ENCODE measurements at regions not wholly inside any gene's neighbourhood (a gene's known extent, or its start where the extent isn't known, plus 50 kb on each side); places are given as distances from the start of the nearest gene placed in this dataset.

DNA sequence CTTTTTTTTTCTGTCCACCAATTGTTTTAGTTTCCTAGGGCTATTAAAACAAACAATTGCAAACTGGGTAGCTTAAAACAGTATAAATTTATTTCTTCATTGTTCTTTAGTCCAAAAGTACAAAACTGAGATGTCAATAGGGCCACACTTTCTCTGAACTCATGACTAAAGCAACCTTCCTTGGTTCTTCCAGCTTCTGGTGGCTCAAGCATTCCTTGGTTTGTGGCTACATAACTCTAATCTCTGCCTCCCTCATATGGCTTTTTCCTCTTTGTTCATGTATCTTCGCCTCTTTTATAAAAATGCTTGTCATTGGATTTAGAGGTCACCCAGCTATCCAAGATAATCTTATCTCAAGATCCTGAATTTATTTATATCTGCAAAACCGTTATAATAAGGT lies 914.5 kb upstream of the EPHA6 start:
- TF ChIP-seq SMAD3 (CRISPR knock-in tag; IDR thresholded peaks at IDR 0.05; ENCODE audit: borderline replicate concordance): no peak
- TF ChIP-seq, protein P1, sequence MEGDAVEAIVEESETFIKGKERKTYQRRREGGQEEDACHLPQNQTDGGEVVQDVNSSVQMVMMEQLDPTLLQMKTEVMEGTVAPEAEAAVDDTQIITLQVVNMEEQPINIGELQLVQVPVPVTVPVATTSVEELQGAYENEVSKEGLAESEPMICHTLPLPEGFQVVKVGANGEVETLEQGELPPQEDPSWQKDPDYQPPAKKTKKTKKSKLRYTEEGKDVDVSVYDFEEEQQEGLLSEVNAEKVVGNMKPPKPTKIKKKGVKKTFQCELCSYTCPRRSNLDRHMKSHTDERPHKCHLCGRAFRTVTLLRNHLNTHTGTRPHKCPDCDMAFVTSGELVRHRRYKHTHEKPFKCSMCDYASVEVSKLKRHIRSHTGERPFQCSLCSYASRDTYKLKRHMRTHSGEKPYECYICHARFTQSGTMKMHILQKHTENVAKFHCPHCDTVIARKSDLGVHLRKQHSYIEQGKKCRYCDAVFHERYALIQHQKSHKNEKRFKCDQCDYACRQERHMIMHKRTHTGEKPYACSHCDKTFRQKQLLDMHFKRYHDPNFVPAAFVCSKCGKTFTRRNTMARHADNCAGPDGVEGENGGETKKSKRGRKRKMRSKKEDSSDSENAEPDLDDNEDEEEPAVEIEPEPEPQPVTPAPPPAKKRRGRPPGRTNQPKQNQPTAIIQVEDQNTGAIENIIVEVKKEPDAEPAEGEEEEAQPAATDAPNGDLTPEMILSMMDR (IDR thresholded peaks at IDR 0.05): no peak
- TF ChIP-seq TP53 (CRISPR knock-in tag; IDR thresholded peaks at IDR 0.05): no peak
- TF ChIP-seq ZNF416 (CRISPR knock-in tag; IDR thresholded peaks at IDR 0.05): no peak
- TF ChIP-seq FOXP1 (CRISPR knock-in tag; IDR thresholded peaks at IDR 0.05; ENCODE audit: borderline replicate concordance): no peak
- TF ChIP-seq HMGA2 (CRISPR knock-in tag; IDR thresholded peaks at IDR 0.05): no peak
- no peak for TF ChIP-seq ETV6 (CRISPR knock-in tag; IDR thresholded peaks at IDR 0.05)
- no peak for TF ChIP-seq CREM (CRISPR knock-in tag; IDR thresholded peaks at IDR 0.05)
- no peak for TF ChIP-seq NFYB (CRISPR knock-in tag; conservative IDR thresholded peaks at IDR 0.05; ENCODE audit: low read depth)
- TF ChIP-seq, protein P2, sequence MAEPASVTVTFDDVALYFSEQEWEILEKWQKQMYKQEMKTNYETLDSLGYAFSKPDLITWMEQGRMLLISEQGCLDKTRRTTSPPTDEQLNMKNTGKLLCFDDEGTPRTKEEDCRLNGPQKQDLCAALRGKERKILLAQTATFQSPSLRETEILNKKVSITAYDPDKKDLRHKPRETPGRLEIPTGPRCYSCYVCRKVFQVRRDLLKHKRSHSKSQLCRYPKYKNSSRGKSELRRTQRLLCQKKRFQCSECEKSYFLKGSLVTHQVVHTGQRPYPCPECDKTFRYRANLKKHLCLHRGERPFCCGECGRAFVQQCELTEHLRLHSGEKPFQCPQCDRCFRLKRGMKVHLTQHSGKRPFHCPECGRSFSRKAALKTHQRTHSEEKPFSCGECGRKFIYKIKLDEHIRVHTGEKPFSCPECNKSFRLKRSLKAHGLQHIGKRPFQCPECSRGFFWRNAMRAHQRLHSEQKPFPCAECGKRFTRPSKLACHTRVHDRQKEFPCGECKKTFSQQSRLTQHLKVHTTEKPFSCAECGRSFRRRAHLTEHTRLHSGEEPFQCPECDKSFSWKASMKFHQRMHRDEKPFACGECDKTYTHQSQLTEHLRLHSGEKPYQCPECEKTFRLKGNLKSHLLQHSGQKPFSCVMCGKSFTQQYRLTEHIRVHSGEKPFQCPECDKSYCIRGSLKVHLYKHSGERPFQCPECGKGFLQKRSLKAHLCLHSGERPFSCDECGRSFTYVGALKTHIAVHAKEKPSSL (CRISPR knock-in tag; conservative IDR thresholded peaks at IDR 0.05): no peak
- TF ChIP-seq ZNF138 (CRISPR knock-in tag; conservative IDR thresholded peaks at IDR 0.05): no peak
- TF ChIP-seq, protein P3, sequence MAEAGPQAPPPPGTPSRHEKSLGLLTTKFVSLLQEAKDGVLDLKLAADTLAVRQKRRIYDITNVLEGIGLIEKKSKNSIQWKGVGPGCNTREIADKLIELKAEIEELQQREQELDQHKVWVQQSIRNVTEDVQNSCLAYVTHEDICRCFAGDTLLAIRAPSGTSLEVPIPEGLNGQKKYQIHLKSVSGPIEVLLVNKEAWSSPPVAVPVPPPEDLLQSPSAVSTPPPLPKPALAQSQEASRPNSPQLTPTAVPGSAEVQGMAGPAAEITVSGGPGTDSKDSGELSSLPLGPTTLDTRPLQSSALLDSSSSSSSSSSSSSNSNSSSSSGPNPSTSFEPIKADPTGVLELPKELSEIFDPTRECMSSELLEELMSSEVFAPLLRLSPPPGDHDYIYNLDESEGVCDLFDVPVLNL (CRISPR knock-in tag; IDR thresholded peaks at IDR 0.05; ENCODE audit: borderline replicate concordance, low read depth): no peak

Data from WTC11 (cell line).